ENCODE measurements at regions not wholly inside any gene's neighbourhood (a gene's known extent, or its start where the extent isn't known, plus 50 kb on each side); places are given as distances from the start of the nearest gene placed in this dataset. TPM values are rescaled to one million over a fixed set of nuclear protein-coding genes. Genes with fewer than 3 reads are reported as not detected.

Small RNAs in the stretch of these regions (small RNA-seq; reads per million reads assigned to genes)
- gene RNU6-164P, result not detected
